ENCODE measurements at regions not wholly inside any gene's neighbourhood (a gene's known extent, or its start where the extent isn't known, plus 50 kb on each side); places are given as distances from the start of the nearest gene placed in this dataset.
"Not testable (repeated sequence)": the region's sequence is repeated elsewhere in the genome, so short reads cannot be mapped to it uniquely, and the experiment has no call there.

DNA sequence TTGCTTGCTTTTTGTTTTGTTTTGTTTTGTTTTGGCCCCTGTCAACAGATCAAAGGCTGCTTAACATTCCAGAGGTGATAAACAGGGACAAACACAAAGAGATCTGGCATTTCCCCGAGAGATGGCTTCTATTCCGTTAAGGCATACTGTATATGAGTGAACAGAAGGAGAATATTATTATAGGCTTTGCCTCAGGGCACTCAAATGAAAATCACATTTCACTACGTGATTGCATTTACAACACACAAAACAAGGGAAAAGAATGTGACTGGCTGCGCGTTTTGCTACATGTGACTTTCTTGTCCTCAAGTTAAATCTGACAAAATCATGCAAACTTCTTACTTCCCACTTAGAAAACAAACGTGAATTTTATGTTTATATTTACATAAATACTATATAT is 1037.9 kb upstream of the DDX18 start:
- DNase-seq: no peak

DNA sequence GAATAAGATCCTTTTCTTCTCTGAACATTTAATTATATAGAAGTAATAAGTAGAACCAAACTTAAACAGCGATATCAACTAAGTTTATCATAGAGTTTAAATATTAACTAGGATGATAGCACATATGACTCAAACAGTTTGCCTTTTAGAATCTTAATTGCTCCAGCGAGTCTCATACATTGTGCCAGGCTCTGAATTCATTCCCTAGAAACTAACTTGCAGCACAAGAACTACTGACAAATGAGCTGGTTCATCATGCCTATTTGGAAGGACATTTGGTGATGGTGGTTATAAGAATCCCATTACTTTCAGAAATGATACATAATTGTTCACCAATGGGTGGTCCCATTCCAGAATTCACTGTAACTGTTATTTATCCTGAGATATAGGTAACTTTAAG is 1026.6 kb upstream of the DDX18 start:
- no peak for DNase-seq

DNA sequence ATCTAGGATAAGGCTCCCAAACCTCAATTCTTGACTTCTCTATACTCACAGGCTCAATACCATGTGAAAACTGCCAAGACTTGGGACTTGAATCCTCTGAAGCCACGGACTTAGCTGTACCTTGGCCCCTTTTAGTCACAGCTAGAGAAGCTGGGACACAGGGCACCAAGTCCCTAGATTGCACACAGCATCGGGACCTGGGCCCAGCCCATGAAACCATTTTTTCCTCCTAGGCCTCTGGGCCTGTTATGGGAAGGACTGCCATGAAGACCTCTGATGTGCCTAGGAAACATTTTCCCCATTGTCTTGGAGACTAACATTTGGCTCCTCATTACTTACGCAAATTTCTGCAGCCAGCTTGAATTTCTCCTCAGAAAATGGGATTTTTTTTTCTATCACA is 1011.8 kb upstream of the DDX18 start:
- DNase-seq: no peak

DNA sequence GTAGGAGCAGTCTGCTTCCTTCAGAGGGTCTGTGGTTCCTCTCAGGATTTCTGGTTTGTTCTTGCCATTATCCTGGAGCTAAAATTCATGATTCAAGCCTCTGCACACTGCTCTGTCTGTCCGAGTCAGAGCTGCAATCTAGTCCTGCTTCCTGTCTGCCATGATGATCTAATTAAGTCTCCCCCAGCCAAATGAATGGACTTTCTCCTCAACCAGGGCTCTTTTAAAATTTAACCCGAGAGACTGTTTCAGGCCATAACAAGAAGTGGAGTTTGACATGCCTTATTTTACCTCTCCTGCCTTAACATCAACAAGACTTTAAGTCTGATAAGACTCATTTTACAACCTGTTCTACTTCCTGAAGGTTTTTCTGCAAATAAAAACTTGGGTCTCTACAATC is 1009.6 kb upstream of the DDX18 start:
- no peak for DNase-seq

DNA sequence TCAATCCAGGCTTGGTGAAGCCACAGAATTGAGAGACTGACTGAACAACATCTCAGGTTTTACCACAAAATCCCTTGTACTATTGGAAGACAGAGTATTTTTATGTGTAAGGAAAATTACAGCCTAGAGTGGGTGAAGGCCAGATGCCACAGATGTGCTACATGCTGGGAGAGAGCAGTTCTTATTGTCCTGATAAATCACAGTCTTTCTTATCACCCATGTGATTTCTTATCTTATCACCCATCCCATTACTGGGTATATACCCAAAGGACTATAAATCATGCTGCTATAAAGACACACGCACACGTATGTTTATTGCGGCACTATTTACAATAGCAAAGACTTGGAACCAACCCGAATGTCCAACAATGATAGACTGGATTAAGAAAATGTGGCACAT is 1008.0 kb upstream of the DDX18 start:
- not testable (repeated sequence) for DNase-seq

DNA sequence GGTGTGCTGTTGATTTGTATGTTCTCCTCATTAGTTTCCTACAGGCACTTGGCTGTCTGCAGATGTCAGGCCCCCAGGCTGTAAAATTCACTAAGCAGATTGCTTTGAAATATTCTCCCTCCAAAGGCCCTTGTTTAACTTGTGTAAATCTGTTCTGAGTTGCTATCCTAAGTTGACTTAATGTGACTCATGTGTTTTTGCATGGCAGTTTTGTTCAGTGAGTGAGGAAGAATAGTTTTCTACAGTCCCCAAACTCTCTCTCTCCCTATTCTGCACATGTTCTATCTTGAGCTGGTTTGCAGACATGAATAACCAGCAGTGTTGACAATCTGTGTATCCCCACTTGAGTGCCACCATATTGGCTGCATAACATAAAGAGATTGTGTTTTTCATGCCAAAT is 1005.4 kb upstream of the DDX18 start:
- DNase-seq: no peak

DNA sequence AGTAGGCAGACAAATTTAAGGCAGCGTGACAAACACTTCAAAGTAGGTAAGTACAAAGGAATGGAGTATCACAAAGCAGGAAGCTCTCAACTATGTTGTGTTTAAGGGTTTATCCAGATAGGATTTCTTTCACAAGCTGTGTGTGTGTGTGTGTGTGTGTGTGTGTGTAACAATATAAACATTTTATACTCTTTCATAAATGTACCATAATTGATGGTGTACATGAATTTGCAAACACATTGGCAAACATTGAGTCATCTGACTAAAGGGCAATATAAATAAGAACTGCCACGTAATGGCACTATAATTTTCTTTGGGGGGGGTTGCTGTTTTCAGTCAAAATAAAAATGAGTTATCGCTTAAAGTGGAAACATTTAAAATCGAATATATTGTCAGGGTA is 1004.4 kb upstream of the DDX18 start:
- DNase-seq: no peak

DNA sequence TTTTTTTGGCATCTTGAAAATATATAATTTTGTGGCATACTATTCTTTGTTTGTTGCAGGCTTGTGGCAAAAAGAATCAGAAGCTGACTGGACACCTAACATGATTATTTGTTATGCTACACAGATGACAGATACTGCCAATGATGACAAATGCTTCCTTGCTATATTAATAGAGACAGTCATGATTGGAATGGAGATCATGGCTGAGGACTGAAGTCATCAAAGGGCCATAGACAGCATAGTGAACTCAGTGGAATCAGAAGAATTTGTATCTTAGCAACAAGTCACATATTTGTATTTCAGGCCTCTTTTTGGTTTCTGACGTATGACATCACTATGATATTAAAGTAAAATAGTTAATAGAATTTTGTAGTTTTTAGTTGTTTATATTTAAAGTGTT is 1003.8 kb upstream of the DDX18 start:
- DNase-seq: no peak

DNA sequence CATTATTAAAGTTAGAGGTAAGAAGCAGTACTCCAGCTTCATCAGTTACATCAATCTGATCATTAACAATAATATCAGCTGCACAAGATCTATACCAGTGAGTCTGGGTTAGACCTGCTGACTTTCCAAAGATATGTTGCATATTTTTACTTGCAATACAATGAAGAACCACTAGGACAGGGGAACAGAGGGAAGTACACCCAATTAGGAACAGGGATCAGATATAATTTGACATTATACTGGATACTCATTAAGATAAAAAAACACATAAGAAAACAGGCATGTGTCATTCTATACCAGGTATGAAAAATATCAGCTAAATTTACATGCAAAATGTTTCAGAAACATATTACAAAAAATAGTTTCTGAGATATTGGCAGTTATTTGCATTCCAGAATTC is 995.1 kb upstream of the DDX18 start:
- no peak for DNase-seq

DNA sequence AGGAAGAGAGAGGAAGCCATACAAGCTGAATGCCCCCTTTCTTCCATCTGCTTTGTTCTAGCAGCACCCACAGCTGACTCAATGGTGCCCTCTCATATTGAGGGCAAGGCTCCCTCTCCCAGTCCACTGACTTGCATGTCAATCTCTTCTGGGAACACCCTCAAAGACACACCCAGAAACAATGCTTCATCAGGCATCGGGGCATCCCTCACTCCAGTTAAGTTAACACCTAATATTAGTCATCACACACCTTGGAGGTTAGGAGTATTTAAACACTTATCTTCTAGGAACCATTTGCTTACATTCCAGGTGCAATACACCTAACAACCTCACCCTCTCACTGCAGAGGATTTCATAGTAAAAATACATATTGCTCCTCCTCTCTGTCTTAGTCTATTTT is 993.5 kb upstream of the DDX18 start:
- no peak for DNase-seq

DNA sequence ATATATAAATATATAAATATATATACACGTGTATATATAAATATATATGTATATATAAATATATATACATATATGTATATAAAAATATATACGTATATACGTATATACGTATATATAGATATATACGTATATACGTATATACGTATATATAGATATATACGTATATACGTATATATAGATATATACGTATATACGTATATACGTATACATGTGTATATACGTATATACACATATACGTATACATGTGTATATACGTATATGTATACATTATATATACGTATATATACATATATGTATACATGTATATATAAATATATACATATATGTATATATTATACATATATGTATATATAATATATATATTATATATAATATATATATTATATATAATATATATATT is 984.9 kb upstream of the DDX18 start:
- DNase-seq: not testable (repeated sequence)

DNA sequence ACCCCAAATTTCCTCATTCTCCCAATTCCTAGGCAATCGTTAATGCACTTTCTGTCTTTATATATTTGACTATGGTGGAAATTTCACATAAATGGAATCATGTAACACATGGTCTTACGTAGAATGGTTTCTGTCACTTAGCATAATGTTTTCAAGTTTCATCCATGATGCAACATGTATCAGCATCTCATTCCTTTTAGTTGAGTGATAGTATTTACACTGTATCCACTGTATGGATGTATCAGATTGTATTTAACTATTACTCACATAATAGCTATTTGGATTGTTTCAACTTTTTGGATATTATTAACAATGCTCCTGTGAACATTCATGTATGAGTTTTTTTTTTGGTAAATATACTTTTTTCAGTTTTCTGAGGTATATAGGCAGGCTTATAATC is 982.3 kb upstream of the DDX18 start:
- no peak for DNase-seq

DNA sequence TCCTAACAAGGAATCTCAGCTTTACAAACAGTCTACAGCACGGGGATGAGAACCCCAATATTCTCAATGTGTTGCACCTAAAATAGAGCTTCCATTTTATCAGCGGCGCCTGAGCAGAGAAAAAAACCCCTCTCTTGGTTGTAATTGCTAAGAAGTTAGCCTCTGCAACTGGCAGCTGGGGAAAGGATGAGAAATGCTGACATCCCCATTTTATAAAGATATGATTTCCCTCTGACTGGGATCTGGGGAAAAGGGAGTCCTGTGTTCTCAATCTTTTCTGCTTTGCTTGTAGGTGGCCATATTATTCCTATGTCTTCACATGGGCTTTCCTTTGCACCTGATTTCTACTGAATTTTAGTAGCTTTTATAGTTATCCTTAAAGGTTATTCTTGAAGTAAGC is 981.4 kb upstream of the DDX18 start:
- DNase-seq: no peak

DNA sequence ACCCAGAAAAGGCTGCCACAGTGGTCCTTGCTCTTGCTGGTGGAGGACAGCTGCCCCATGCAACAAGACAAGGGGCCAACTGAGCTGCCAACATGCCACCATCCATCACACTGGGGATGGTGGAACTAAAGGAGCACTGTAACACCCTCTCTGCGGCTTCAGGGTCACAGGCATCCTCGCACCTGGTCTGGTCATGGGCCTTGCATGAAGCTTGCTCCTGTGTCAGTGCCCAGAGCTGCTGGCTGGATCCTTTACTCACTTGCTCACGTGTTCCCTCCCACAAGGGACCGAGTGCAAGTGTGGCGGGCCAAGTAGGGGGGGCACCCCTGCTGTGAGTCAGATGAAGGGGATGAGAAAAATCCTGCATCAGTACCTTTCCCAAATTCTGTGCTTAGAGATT is 972.3 kb upstream of the DDX18 start:
- DNase-seq: no peak

DNA sequence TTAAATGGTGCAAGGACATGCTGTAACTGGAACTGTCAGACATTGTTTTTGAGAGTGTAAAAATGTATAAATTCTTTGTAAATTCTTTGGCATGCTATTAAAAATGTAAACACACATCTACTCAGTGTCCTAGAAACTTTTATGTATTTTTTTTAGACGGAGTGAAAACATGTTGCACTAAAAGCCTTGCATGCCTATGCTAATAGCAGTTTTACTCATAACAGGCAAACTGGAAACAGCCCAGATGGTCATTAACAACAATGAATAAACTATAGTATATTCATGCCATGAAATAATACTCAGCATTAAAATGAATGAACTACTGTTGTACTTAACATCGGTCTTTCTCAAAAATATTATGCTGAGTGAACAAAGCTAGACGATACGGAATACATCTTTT is 954.8 kb upstream of the DDX18 start:
- no peak for DNase-seq

DNA sequence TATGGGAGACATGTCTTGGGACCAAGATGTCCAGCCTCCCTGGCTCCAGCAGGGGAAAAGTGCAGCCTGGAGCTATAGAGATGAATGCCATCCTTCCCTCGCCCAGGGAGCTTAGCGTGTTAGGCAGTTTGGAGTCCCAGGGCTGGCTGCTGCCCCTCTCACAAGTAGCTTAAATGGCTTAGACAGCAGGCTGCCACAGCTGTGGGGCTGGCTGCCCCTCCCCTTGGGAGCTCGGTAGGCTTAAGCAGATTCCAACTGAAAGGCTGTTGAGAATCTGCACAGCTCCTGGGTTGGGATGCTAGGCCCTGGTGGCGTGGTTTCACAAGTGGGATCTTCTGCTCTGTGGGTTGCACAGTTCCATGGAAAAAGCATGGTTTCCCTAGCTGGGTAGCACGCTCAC is 940.5 kb upstream of the DDX18 start:
- DNase-seq: no peak

DNA sequence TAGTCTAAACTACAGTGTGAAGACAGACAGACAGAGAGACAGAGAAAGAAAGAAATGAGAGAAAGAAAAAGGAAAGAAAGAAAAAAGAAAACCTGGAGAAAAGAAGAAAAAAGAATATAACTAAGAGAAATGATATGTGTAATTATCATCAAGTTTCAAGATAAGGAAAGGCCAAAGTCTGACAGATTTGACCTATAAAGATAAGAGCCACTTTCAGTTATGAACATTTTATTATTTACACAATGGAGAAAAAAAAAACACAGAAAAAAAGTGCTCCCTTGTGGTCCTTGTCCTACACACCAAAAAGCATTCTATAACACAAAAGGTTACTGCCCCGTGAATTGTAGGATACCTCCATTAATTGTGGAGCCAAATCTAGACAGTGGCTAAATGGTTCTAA is 937.2 kb upstream of the DDX18 start:
- no peak for DNase-seq

DNA sequence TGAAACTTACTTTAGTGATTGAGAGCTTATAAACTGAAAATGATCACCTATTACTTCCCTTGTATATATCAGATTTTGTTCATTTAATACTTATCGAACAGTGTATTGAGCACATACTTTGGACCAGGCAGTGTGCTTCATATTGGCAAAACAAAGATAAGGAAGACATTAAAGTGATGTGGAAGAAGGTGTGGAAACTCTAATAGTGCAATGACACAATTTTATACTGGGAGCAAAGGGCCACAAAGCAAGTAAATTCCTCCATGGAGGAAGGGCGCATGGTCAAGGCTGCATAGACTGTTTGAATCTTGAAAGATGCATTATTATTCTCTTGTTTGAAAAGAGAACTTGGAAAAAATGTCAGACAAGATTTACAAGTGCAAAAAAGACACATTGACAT is 936.5 kb upstream of the DDX18 start:
- no peak for DNase-seq

DNA sequence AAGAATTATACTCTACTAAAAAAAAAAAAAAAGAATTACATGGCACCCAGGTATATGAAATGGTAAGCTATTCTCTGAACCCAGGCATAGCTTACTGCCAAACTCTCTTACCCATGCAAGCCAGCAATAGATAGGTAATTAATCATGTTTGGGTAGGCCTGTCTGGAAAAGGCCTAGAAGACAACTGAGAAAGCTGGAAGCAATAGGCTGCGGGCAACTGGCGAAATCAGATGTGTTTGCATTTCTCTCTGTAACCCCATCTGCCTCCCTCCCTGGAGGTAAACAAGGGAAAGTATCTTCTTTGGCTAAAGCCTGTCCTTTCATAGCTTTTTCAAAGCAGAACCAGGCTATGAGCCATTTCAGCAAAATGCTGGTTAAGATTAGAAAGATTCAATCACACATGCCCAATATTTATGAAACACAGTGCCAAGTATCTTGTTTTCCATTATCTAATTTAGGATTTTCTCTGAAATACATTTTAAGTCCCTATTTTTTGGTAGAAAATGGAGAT is 934.8 kb upstream of the DDX18 start:
- DNase-seq: no peak

DNA sequence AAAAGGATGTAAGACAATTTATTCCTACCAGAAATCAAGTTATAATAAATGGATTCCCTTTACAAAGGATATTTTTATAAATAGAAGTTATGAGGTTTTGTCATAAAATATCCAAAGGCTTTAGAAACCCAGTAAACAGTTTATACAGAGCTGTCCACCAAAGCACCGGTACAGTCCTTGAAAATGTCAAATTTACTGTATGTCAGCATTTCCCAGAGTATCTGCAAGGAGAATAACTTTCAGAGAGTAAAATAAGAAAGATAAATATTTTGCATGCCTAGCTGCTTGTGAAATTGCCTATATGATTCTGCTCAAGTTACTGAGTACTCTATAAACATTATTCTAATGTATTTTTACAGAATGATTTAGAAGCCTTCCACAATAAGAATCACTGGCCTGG is 923.3 kb upstream of the DDX18 start:
- DNase-seq: no peak

DNA sequence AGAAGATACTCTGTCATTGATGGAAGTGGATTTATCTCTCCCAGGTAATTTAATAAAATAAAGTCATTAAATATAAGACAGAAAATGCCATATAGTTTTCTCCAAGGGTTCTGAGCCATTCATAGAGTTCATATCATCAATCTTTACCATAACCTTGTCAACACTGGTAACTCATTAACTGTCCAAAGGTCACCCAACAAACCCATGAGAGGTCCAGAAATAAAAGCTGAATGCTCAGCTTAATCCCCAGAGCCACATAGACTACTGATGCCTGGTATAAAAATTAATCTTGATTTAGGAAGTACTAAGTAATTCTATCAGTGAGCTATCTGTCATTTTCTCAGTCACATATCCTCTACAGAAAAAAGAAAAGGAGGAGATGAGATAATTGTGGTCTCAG is 903.0 kb upstream of the DDX18 start:
- no peak for DNase-seq

DNA sequence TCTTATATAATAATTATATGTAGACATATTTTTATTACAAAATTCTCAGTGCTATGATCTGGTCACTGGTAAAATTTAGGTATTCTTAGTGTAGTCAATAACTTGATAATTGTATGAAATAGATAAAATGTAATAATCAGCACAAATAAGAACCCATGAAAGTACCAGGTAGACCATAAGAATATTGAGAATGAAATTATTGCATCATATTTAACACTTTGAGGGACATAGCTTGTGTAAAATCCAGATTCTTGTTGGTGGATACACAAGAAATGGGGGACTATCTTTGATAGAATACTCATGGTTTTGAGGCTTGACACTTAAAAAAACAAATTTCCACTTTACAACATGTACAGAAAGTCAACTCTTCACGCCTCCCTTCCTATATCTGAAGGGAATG is 898.8 kb upstream of the DDX18 start:
- no peak for DNase-seq

DNA sequence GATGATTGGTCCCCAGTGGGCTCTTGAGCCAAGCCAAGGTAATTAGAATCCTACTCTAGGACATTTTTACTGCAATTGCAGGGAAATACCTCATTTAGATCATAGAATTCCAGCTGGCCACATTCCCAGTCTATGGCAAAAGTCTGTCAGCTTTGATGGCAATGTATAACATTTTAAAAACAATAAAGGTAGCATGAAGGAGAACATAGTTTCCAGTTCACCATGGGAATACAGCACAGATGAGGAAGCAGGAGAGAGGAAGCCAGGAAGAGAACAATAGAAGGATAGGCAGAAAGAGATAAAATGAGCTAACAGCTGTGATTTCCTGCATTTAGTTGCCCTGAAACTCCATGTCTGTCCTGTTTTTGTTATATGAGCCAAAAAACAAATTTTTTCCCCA is 897.3 kb upstream of the DDX18 start:
- DNase-seq: no peak

DNA sequence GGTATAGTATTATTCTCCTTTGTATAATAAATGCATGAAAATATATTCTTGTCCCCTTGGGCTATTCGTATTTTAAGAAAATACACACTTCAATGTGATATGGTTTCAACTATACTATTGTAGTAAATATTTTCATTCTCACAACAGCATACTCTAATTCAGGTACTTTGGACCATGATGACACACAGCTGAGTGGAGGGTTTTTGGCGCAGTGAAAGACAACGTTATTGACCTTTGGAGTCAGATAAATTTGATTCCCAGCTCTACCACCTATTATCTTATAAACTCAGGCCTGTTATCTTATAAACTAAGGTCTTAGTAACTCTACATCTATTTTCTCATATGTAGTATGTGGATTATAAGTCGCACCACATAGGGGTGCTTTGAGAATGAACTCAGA is 895.9 kb upstream of the DDX18 start:
- no peak for DNase-seq

DNA sequence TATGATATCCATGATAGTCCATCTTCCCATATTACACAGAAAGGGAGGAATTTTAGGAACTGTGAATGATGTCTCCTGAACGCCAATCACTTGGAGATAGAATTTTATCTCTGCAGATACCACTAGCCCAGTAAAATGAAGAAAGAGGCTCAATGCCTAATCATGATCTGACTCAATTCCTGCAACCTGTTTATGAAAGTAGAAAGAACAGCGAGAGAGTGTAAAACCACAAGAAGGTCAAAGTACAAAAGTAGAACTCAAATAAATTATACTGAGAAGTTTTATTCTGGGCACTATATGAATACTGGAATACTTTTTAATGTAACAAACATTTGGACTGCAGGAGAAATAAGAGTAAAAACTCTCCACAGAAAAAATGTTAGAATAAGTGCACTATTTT is 892.1 kb upstream of the DDX18 start:
- DNase-seq: no peak

DNA sequence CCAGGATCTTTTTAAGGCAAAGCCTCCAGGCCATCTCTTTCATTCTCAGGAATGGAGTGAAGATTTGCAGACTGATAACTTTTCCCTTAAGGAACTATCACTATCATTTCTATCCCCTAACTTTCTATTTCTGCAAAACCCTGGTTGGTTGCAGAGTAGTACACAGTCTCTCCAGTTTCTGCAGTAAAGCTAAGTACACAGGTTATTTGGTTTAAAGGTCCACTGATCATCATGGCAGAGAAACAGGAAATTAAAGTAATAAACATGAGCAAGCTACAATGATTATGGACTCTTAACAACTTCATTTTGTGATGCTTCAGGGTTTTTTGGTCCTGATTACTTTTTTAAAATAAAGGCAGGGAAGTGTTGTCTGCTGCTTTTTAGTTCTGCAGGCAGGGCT is 890.0 kb upstream of the DDX18 start:
- no peak for DNase-seq

Measured in suppressor macrophage (primary cell).